ENCODE measurements at regions not wholly inside any gene's neighbourhood (a gene's known extent, or its start where the extent isn't known, plus 50 kb on each side); places are given as distances from the start of the nearest gene placed in this dataset.

GRCh38 chr10:78298835-78299234, 265.2 kb downstream of the RPS24 start:
- DNase-seq (ENCODE audit: low read depth), result no peak

DNA sequence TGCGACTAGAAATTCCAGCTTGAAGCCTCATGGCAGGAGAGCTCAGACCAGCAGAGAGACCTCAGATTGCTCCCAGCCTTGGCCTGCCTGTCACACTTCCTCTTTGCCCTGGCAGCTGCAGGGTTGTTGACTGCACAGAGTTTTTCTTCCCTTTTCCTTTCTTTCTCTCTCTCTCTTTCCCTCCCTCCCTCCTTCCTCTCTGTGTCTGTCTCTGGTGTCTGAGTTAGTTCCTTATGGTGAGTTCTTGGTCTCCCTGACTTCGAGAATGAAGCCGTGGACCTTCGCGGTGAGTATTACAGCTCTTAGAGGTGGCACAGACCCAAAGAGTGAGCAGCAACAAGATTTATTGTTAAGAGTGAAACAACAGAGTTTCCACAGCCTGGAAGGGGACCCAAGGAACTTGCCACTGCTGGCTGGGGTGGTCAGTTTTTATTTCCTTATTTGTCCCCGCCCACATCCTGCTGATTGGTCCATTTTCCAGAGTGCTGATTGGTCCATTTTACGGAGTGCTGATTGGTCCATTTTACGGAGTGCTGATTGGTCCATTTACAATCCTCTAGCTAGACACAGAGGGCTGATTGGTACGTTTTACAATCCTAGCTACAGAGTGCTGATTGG, 266.3 kb downstream of the RPS24 start:
- DNase-seq (ENCODE audit: low read depth), result no peak

- no peak for DNase-seq (ENCODE audit: low read depth)
These were observed 266.9 kb downstream of the RPS24 start for GRCh38 chr10:78300526-78300925.

DNA sequence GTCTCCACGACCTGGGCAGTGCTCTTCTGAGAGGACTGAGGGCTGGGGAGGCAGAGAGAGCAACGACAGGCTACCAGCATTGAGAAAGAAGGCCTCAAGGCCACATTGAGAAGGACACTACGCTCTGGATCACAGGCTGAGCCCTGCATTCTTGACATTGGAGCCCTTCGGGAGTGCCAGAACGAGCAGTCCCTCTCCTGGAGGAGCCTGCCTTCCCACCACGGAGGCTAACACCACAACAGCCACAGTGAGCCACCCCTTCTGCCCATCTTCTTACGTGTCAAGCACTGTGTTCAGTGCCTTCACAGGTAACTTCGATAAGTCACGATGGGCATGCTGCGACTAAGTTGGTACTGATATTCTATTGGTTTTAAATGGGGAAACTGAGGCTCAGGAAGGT, 267.8 kb downstream of the RPS24 start:
- no peak for DNase-seq (ENCODE audit: low read depth)

GRCh38 chr10:78301891-78302738, 268.5 kb downstream of the RPS24 start:
- peak; percentile 27 for DNase-seq (ENCODE audit: low read depth)

- DNase-seq (ENCODE audit: low read depth), result no peak
These were observed 269.0 kb downstream of the RPS24 start for GRCh38 chr10:78302739-78302988.

DNA sequence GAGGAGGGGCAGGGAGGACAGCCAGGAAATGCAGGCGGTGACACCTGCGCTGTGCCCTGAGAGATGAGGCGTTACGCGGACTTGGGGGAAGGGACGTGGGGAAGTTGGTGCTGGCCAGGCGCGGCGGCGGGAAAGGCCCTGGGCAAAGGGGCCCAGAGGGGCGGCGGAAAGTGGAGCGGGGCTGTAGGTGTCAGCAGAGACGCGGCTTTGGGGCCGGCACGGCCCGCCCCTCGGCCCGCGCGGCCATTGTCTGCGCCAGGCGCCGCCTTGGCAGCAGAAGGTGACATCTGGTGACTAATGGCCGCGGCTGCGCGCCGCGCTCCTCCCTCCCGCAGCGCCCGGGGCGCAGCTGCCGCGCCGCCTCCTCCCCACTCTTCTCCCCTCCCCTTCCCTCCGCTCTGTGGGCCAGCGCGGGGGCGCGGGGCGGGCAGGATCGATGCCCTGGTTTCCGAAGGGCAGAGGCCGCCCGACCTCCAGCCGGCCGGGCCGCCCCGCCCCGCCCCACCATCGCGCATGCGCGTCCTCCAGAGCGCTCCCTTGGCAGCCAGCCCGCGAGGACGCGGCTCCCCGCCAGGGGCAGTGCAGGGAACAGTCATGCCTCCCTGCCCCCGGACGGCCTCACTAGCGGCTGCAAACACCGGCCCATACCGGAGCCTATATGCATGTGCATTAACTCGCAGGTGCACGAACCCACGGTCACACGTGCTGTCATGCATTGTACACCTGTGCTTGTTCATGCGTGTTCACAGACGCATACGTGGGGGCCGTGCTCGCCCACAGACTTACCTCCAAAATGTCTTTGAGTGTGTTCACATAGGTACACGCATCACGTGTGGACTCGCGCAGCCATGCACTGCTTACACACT, 269.6 kb downstream of the RPS24 start:
- DNase-seq (ENCODE audit: low read depth), result peak; percentile 82

- DNase-seq (ENCODE audit: low read depth), result no peak
These were observed 270.7 kb downstream of the RPS24 start for GRCh38 chr10:78304091-78305045.

DNA sequence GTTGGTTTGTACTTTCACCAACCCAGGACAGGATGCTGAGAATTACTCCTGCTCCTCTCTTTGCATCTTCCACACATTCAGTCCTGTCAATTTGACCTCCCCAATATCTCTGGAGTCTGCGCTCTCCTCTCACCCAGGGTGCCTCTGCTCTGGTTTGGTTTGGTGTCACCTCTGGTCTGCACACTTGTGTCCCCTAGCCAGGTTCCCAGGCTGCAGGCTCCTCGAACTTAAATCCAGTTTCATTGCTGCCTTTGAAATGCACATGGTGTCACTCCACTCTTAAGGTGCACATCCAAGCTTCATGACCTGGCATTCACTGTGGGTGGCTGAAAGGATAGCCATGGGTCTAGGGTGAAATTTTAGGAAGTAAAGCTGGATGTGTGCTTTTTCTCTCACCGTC, 271.6 kb downstream of the RPS24 start:
- DNase-seq (ENCODE audit: low read depth), result no peak

GRCh38 chr10:78306358-78306757, 272.7 kb downstream of the RPS24 start:
- DNase-seq (ENCODE audit: low read depth), result no peak

DNA sequence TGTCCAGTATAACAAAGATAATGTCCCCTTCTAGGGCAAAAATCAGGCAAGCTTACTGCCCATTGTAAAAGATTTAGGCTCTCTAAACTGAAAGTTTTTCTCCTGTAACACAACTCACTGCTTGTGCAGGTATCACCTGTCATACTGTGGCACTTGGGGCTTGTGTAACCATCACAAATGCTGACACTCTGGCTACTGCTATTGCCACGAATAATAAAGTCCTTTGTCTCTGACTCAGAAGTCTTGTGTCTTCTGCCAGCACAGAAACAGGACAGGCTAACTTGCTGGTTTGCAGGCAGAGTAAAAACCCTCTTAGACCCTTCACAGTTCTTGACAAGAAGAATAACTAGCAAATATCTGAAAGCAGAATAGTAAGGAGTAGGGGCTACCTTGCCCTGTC, 273.9 kb downstream of the RPS24 start:
- no peak for DNase-seq (ENCODE audit: low read depth)

GRCh38 chr10:78309536-78310237, 276.0 kb downstream of the RPS24 start:
- DNase-seq (ENCODE audit: low read depth), result no peak

GRCh38 chr10:78310481-78311080, 276.9 kb downstream of the RPS24 start:
- no peak for DNase-seq (ENCODE audit: low read depth)

GRCh38 chr10:78312197-78313047, 278.8 kb downstream of the RPS24 start:
- DNase-seq (ENCODE audit: low read depth), result peak; percentile 96

DNA sequence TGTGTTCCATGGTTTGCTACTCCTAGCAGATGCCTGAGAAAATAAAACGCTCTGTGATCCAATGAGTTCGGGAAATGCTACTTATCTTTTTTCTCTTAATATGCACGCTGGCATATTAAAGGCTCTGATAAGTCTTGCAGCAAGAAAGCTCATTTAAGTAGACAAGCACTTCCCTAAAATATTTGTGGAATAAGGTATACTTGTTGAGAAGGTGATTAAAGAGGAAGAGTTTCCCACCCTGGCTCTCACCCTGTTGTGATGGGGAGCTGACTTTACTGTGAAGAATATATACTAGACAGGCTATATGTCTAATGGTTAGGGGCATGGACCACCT, 279.4 kb downstream of the RPS24 start:
- DNase-seq (ENCODE audit: low read depth), result no peak

DNA sequence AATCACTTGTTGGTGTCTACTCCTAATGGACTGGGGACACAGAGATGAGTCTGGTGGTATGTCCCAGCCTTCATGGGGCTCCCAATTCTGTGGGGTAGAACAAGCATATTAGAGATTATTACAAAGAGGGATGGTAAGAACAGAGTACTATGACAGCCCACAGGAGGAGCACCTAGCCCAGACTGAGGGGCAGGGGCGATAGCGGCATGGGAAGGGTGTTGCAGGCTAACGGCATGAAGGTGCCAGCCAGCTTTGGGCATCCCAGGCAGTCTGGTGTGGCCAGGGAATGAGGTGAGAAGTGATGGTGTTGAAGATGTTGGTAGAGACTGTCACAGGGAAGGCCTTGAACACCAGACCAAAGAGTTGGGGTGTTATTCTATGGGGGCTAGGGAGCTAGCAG, 280.0 kb downstream of the RPS24 start:
- no peak for DNase-seq (ENCODE audit: low read depth)

- no peak for DNase-seq (ENCODE audit: low read depth)
These were observed 281.0 kb downstream of the RPS24 start for GRCh38 chr10:78314651-78315050.

DNA sequence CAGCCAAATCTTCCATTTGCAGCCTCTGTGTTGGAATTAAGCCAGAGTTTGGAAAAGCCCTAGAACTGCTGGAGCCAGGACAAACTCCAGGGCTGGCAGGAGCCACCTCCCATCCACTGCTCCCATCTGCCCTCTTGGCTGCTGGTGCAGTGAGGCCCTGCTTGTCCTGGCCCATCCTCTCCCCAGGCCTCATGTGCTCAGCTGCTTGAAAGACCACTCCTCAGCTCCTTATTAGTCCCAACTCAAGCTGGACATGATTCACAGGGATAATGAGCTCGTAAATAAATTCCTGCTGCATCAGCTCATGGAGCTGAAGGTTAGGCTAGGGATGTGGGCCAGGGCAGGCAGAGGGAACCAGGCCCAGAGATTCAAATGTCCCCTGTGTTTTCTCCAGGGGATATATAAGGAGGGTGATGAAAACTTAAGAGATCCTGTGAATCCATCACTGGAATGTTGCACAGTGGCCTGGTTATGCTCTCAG, 282.8 kb downstream of the RPS24 start:
- DNase-seq (ENCODE audit: low read depth), result peak; percentile 67

GRCh38 chr10:78318305-78318704, 284.6 kb downstream of the RPS24 start:
- DNase-seq (ENCODE audit: low read depth), result no peak

- peak; percentile 98 for DNase-seq (ENCODE audit: low read depth)
These were observed 285.7 kb downstream of the RPS24 start for GRCh38 chr10:78319371-78319770.
